ENCODE measurements at regions not wholly inside any gene's neighbourhood (a gene's known extent, or its start where the extent isn't known, plus 50 kb on each side); places are given as distances from the start of the nearest gene placed in this dataset.

DNA sequence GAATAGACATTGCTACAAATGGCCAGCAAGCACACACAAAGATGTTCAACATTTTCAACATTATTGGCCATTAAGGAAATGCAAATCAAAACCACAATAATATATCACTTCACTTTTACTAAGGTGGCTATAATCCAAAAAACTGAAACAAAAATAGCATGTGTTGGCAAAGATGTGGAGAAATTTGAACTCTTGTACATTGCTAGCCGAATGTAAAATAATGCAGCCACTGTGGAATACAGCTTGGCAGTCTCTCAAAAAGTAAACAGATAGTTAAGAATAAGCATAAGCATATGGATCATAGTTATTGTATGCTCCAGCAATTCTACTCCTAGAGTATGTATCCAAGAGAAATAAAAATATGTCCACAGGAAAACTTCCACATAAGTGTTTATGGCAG lies 192.5 kb downstream of the EN1 start:
- TF ChIP-seq CTCF (conservative IDR thresholded peaks at IDR 0.05) = no peak
- no peak for TF ChIP-seq ZFX (IDR thresholded peaks at IDR 0.05)
